Bronchial epithelial cell (primary cell): ENCODE measurements at regions not wholly inside any gene's neighbourhood (a gene's known extent, or its start where the extent isn't known, plus 50 kb on each side); places are given as distances from the start of the nearest gene placed in this dataset.

Experiments used
- DNase-seq: peaks from one replicate; pipeline ENCODE4 v3.0.0-alpha.2; 2010; ENCODE audit warnings: low read depth
- FAIRE-seq: peaks from 2 replicates; lab custom pipeline; 2011; peaks lifted over from hg19 to GRCh38; lab: Jason Lieb, UNC
- H3K27me3 ChIP-seq: 2 replicates; pipeline ENCODE4 v1.5.1; 2011; ENCODE audit warnings: low read length; ENCODE audit not compliant: control insufficient read depth, insufficient read depth
- H3K36me3 ChIP-seq: 2 replicates; pipeline ENCODE4 v1.5.1; 2011; ENCODE audit warnings: low read length; ENCODE audit not compliant: control insufficient read depth, insufficient read depth
- H3K4me3 ChIP-seq: 2 replicates; pipeline ENCODE4 v1.5.1; 2011; ENCODE audit warnings: mild to moderate bottlenecking, low read depth, low read length, control low read depth
- TF ChIP-seq, protein P1 (sequence below): IDR thresholded peaks from 2 replicates; pipeline ENCODE4 v1.5.1; 2011; ENCODE audit warnings: mild to moderate bottlenecking, moderate library complexity, low read length, control low read depth, inconsistent platforms; ENCODE audit not compliant: insufficient read depth, severe bottlenecking

DNA sequence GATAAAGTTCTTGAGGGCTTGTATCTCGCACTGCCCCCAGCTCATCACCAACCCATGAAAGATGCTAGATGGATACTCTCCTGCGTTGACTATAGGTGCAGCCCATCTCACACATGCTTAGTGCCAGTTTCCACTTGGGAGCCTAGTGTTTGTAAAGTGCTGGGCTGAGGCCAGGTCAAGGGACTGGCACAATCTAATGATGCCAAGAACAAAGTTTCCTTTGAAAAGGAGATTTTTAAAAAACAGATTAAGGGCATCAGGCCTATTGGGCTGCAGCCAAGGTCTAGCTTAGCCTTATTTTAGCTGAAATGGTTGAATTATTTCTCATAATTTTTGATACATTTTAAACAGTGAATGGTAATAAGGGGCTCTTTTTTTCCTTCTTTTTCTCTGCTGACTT, 259.0 kb downstream of the ADRA2A start:
- TF ChIP-seq, protein P1, sequence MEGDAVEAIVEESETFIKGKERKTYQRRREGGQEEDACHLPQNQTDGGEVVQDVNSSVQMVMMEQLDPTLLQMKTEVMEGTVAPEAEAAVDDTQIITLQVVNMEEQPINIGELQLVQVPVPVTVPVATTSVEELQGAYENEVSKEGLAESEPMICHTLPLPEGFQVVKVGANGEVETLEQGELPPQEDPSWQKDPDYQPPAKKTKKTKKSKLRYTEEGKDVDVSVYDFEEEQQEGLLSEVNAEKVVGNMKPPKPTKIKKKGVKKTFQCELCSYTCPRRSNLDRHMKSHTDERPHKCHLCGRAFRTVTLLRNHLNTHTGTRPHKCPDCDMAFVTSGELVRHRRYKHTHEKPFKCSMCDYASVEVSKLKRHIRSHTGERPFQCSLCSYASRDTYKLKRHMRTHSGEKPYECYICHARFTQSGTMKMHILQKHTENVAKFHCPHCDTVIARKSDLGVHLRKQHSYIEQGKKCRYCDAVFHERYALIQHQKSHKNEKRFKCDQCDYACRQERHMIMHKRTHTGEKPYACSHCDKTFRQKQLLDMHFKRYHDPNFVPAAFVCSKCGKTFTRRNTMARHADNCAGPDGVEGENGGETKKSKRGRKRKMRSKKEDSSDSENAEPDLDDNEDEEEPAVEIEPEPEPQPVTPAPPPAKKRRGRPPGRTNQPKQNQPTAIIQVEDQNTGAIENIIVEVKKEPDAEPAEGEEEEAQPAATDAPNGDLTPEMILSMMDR, result no peak
- no peak for FAIRE-seq
- H3K27me3 ChIP-seq, result no peaks in the 10 kb centered on the region

DNA sequence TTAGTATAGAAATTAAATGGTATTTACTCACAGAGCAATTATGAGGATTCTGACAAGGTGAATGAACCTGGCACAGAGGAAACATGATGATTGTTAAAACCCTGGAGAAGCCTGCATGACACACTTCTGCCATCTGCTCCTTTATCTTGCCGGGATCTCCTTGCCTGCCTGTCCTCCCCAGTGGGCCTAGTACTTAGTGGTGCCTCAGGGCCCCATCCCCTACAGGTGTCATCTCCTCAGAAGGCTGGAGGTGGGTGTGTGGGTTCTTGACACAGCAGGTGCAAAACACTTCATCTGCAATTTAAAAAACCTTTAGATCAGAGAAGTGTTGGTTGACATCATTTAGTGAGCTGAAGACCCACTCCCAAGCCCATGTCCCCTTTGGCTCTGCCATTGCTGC, 261.2 kb downstream of the ADRA2A start:
- no peaks in the 10 kb centered on the region for H3K36me3 ChIP-seq
- FAIRE-seq, result no peak
- TF ChIP-seq, protein P1, result no peak
- H3K27me3 ChIP-seq, result no peaks in the 10 kb centered on the region
- H3K4me3 ChIP-seq, result no peak overlapping the region
- DNase-seq, result no peak

More for the DNA sequence above, 259.0 kb downstream of the ADRA2A start:
- H3K36me3 ChIP-seq, result no peaks in the 10 kb centered on the region
- no peak overlapping the region for H3K4me3 ChIP-seq
- DNase-seq, result no peak

DNA sequence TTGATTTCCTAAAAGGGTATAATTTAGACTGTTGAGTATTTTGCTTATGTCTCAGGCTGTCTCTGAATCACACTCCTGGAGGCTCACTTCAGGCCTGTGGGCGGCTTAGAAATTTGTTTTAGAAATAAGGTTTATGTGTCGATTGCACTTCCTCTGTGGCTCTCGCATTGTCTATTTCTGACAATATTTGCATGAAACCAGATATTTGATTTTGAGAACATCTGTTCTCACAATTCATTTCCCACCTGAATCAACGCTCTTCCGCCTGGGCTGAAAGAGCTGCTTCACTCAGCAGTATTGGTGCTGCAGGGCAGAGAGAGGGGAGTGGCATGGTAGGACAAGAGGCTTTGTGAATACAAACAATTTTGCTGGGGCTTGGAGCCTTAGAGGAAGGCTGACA, 262.0 kb downstream of the ADRA2A start:
- TF ChIP-seq, protein P1, result no peak
- Histone ChIP-seq H3K36me3 (no peaks in the 10 kb centered on the region), H3K27me3 (no peaks in the 10 kb centered on the region), H3K4me3 (no peak overlapping the region)
- FAIRE-seq (no peak), DNase-seq (no peak)

DNA sequence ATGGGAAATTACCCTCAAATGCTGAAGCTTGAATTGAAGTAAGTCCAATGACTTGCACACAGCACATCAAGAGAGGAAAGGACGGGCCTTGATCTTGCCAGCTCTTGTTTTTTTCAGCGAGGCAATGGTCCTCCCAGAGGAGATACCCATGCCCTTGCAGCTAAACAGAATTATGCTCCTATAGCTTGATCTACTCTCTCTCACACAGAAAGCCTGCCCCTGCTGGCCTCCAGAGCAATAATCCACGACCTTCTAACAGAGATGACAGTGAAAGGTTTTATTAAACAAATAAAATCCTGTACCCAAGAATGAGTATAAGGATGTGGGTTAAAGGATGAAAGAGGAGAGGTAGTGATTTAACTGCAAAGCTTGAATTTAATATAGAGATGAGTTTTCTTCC, 268.0 kb downstream of the ADRA2A start:
- TF ChIP-seq, protein P1, result no peak
- no peaks in the 10 kb centered on the region for H3K36me3 ChIP-seq
- no peak for FAIRE-seq
- DNase-seq, result no peak
- no peaks in the 10 kb centered on the region for H3K27me3 ChIP-seq
- H3K4me3 ChIP-seq, result no peak overlapping the region

DNA sequence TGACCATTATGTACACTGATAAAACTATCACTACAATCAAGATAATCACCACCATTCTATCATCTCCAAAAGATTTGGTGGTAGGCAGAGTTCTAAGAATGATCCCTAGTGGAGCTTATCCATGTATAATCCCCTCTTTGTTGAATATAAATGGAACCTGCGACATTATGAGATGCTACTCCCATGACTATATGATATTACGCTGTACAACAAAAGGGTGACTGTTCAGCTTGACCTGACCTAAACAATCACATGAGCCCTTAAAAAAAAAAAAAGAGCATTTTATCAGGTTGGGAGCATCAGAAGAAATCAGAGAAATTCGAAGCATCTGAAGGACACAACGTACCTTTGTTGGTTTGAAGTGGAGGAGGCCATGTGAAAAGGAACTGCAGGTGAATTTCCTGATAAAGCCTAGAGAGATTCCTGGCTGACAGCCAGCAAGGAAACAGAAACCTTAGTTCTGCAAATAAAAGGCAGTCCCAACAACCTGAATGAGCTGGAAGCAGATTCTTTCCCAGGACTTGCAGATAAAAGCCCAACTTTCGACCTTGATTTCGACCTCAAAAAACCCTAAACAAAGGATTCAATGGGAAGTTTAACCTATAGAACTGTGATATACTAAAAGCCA, 270.7 kb downstream of the ADRA2A start:
- DNase-seq (no peak), FAIRE-seq (no peak)
- no peaks in the 10 kb centered on the region for H3K36me3 ChIP-seq
- TF ChIP-seq, protein P1, result no peak
- no peaks in the 10 kb centered on the region for H3K27me3 ChIP-seq
- H3K4me3 ChIP-seq, result no peak overlapping the region

DNA sequence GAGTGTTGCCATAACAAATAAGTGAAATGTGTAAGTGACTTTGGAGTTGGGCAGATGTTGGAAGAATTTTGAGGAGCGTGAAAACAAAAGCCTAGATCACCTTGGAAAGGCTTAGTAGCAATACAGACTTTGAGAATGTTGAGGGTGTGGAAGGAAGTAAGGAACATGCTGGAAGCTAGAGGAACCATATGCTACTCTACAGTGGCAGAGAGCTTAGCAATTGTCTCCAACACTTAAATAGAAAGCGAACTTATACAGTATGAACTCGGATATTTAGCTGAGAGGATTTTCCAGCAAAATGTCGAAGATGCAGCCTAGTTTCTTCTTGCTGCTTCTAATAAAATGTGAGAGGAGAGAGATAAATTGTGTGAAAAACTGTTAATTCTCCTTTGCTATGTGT, 271.2 kb downstream of the ADRA2A start:
- TF ChIP-seq, protein P1, result no peak
- FAIRE-seq, result no peak

More for the DNA sequence above, 271.2 kb downstream of the ADRA2A start:
- H3K4me3 ChIP-seq, result no peak overlapping the region
- DNase-seq, result no peak
- H3K27me3 ChIP-seq, result no peaks in the 10 kb centered on the region
- no peaks in the 10 kb centered on the region for H3K36me3 ChIP-seq
